Fibroblast of the aortic adventitia (primary cell): ENCODE measurements at regions not wholly inside any gene's neighbourhood (a gene's known extent, or its start where the extent isn't known, plus 50 kb on each side); places are given as distances from the start of the nearest gene placed in this dataset.
A peak's percentile ranks its signal among the peaks of the same experiment; 100 is the strongest.

ENCODE experiments used
- DNase-seq: peaks from one replicate; pipeline ENCODE4 v3.0.0-alpha.2; 2010; ENCODE audit warnings: low read depth
- H3K4me3 ChIP-seq: 2 replicates; pipeline ENCODE4 v1.5.1; 2011; ENCODE audit warnings: low read depth, mild to moderate bottlenecking, control low read depth, low read length, moderate library complexity
- TF ChIP-seq, protein P1 (sequence below): IDR thresholded peaks from 2 replicates; pipeline ENCODE4 v1.5.1; 2011; ENCODE audit warnings: mild to moderate bottlenecking, low read length, control low read depth, inconsistent platforms; ENCODE audit not compliant: insufficient read depth

DNA sequence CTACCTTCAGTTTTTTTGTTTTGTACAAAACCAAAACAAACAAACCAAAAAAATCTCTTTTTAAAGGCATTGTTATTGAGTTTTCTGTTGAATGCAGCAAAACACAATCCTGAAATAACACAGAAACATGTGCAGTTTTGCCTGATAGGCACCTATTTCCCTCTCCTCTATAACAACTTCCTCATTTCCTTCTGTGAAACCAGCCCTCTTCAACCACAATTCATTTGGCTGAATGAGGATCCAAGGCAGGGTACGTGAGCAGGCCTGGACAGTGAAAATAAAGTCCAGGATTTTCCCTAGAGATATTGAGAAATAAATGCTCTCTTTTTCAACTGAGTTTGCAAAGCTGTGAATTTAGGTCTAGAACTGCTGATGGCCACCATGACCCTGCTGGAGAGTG is 134.8 kb upstream of the LARP1 start:
- H3K4me3 ChIP-seq = no peak overlapping the region
- no peak for DNase-seq
- TF ChIP-seq, protein P1, sequence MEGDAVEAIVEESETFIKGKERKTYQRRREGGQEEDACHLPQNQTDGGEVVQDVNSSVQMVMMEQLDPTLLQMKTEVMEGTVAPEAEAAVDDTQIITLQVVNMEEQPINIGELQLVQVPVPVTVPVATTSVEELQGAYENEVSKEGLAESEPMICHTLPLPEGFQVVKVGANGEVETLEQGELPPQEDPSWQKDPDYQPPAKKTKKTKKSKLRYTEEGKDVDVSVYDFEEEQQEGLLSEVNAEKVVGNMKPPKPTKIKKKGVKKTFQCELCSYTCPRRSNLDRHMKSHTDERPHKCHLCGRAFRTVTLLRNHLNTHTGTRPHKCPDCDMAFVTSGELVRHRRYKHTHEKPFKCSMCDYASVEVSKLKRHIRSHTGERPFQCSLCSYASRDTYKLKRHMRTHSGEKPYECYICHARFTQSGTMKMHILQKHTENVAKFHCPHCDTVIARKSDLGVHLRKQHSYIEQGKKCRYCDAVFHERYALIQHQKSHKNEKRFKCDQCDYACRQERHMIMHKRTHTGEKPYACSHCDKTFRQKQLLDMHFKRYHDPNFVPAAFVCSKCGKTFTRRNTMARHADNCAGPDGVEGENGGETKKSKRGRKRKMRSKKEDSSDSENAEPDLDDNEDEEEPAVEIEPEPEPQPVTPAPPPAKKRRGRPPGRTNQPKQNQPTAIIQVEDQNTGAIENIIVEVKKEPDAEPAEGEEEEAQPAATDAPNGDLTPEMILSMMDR = no peak

DNA sequence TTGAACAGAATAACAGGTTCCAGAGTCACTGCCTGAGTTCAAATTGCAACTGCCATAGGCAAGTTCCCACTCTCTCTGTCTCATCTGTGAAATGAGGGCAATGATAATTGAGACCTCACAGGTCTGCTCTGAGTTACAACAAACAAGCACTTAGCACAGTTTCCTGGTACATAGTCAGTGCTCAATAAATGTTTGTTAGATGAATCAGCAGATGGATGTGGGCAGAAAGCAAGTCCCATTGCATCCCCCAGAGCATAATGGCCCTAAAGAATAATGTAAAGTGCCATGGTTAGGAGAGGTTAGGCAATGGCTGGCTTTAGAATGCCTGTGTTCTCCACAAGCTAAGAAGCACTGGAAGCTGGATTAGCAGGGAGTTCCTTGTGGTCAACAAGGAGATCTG is 136.5 kb upstream of the LARP1 start:
- TF ChIP-seq, protein P1 = no peak
- no peak for DNase-seq
- H3K4me3 ChIP-seq = no peak overlapping the region

DNA sequence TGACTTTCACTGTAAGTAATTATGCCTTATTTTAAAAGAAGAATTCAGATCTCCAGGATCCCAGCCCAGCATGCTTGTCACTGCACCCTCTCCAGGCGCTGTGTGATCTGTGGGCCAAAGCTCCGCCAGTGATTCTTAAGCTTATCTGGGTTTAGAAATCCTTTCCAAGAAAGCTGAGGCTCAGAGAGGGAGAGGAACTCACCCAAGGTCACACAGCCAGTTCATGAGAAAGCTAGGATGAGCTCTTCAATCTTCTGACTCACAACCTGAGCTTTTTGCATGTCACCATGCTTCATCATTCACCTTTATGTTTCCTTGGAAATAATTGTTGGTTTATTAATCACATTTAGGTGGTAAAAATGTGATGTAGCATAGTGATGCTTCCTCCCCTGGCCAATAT is 136.6 kb upstream of the HAND1 start:
- no peak for DNase-seq
- no peak overlapping the region for H3K4me3 ChIP-seq
- TF ChIP-seq, protein P1 = no peak

DNA sequence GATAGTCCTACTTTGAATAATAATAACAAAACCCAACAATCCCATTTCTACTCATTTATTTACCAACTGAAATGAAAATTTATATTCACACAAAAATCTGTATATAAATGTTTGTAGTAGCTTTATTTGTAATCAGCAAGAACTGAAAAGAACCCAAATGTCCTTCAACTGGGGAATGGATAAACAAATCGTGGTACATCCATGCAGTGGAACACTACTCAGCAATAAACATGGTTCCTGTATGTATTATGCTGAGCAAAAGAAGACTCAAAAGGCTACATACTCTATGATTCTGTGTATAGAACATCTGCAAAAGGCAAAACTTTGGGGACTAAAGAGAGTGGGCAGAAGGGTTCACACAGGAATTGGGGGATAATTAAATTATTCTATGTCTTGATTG is 136.1 kb upstream of the HAND1 start:
- TF ChIP-seq, protein P1 = no peak
- no peak overlapping the region for H3K4me3 ChIP-seq
- no peak for DNase-seq

DNA sequence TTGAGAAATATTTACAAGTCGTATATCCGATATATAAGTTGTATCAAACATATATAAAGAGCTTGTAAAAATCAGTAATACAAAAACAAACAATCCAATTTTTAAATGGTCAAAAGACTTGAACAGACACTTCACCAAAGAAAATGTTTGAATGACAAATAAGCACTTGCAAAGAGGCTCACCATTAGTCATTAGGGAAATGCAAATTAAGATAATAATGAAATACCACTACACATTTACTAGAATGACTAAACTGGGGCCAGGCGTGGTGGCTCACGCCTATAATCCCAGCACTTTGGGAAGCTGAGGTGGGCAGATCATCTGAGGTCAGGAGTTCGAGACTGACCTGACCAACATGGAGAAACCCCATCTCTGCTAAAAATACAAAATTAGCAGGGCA is 134.6 kb upstream of the HAND1 start:
- TF ChIP-seq, protein P1 = no peak
- no peak for DNase-seq
- H3K4me3 ChIP-seq = no peak overlapping the region

DNA sequence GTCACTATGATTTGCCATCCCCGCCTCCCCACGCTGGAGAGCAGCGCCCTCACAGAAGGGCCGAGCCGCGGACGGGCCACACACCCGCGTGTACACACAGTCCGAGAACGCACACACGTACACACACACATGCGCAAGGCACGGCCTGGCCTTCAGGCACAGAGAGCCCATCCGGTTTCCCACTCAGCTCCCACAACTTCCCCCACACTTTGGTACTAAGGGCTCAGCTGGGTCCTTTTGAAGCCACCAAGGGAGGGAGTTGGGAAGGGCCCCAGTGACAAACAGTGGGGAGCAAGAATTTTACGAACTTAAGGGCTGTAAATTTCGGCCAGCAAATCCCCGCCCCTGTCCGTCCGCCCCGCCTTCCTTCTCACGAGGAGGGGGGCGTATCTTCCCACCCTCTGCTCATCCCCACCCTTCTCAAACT is 133.3 kb upstream of the HAND1 start:
- peak overlapping the region; percentile 33 for H3K4me3 ChIP-seq
- TF ChIP-seq, protein P1 = no peak
- DNase-seq = peak; percentile 22
